GM21786 (cell line): ENCODE measurements at regions not wholly inside any gene's neighbourhood (a gene's known extent, or its start where the extent isn't known, plus 50 kb on each side); places are given as distances from the start of the nearest gene placed in this dataset.
"Not testable (repeated sequence)": the region's sequence is repeated elsewhere in the genome, so short reads cannot be mapped to it uniquely, and the experiment has no call there.

Source experiments
- ATAC-seq: cut with Tn5 transposase; IDR thresholded peaks from one replicate; pipeline ENCODE4 v1.9.1; 2021; ENCODE audit not compliant: unreplicated experiment

DNA sequence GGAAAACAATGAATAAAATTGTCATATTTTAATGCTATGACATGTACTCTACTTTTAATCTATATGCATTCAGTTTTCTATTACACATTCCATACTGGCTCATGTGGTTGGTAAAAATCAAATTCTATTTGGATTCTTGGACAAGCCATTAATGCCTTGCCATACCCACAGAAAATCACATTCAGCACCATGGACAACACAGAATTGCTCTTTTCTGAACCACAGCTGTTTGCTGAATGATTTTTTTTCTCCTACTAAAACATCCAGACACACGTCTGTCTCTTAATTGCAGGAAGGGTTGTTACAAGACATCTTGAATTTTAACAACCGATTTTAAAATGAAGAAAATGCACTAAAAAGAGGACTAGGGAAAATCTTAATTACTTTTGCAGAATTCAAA, 675.6 kb downstream of the BRINP1 start:
- ATAC-seq, result no peak

DNA sequence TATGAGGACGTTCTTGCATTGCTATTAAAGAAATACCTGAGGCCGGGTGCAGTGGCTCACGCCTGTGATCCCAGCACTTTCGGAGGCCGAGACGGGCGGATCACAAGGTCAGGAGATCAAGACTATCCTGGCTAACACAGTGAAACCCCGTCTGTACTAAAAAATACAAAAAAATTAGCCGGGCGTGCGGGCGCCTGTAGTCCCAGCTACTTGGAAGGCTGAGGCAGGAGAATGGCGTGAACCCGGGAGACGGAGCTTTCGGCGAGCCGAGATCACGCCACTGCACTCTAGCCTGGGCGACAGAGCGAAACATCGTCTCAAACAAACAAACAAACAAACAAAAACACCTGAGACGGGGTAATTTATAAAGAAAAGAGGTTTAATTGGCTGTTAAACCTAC, 674.0 kb downstream of the BRINP1 start:
- not testable (repeated sequence) for ATAC-seq

DNA sequence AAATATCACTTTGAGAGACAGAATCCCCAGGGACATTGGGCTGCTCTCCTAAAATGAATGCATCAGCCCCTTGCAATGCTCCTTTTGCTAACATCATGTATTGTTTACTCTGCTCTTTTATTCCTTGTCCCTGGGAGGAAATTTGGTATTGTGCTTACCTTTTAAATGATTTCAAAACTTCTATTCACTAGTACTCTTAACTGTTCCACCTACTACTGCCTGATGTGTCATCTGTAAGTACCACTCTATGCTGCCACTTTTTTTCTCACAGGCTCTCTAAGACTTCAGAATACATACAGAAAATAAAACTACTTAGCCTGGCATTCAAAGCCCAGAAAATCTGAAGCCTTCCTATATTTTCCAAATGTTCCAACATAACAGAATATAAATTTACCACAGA, 667.2 kb downstream of the BRINP1 start:
- no peak for ATAC-seq

DNA sequence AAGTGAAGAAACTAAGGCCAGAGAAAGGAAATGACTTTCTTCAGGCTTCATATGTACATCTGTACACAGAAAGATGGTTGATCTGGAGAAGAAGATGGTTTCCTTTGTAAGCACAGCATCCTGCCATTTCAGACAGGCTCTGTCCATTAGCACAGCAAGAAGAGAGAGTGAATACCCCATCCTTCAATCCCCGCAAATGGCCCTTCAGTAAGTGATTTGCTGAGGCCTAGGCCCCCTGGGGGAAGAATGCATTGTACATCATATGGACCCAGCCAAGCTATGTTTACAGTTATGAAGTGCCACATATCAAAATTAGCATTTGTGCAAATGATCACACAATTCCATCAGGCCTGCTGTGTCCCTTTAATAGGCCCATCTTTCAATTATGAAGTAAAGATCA, 657.4 kb downstream of the BRINP1 start:
- no peak for ATAC-seq

DNA sequence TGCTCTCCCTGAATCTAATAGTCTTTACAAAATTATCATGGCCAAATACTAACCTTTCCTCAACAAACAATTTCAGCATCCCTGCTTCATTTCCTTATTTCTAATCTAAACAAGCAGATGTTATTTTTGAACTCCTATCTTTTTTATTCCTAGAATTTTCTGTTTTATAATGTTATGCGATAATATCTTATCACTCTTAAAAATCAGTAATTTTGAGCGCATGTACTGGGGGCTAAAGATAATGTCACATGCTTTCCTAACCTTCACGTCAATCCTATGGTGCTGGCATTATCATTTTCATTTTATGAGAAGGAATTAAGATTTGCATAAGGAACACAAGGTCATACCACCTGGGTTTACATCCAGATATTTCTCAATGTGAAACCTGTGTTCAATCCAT, 648.0 kb downstream of the BRINP1 start:
- ATAC-seq, result no peak

DNA sequence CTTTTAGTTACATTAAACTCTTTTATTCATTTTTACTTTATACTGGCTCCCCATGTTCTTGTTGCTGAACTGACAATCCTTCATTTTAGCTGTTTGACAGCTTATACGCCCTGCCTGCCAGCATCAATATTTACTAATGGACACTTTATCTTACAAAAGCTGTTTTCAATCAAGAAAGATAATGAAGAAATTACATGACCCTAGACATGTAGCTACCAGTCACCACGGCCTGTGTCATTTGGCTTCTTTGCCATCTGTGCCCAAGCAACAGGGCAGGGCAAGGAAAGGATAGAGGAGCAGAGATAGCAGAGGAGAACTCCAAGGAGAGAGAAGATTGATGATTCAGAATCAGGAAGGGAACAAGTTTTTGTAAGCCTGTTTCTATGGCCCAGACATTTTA, 647.3 kb downstream of the BRINP1 start:
- ATAC-seq, result no peak

DNA sequence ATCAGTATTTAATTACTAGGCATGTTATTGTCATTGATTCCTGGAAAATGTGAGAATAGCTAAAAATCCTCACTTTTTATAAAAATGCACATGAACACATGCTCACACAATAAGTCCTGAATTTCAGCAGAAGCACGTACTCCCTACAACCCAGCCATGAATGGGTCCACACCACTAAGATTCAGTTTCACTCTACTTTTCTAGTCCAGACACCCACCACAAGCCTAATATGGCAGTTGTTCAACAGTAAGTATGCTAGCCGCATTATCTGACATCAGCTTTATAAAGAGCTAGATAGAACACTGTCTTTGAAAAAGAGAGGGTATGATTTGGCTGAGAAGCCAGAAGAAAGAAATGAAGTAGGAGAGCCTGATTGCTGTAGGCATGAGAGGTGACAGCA, 639.3 kb downstream of the BRINP1 start:
- ATAC-seq, result no peak

DNA sequence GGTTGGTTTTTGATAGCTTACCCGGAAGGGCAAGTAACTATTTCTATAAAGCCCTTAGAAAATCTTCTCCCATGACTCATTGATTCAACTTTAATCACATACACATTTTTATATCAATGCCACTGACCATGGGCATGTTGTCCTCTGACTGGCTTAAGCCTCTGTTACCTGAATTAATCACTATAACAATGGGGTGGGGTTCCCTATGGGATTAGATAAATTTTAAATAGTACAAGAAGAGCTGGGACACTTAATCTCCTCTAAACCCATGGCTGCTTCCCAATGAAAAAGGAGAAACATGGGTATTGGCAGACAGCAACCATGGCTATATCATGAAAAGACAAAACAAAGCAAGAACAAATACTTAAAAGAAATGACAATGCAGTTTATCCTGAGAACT, 636.2 kb downstream of the BRINP1 start:
- no peak for ATAC-seq

DNA sequence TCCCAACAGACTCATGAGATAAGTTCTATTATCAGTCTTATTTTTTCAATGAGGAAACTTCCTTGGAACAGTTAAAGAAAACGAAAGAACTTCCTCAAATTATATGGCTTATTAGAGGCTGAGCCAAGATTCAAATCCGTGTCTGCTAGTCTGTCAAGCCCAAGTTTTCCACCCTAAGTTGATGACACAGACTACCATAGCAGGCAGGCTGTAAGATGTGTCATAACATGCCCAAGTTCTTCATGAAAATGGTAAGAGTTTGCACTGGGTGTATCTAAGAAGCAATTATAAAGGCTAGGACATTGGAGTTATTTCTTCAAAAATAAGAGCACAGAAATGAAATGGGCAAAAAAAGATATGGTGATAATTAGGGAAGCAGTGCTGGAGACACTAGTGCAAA, 634.5 kb downstream of the BRINP1 start:
- ATAC-seq, result no peak

DNA sequence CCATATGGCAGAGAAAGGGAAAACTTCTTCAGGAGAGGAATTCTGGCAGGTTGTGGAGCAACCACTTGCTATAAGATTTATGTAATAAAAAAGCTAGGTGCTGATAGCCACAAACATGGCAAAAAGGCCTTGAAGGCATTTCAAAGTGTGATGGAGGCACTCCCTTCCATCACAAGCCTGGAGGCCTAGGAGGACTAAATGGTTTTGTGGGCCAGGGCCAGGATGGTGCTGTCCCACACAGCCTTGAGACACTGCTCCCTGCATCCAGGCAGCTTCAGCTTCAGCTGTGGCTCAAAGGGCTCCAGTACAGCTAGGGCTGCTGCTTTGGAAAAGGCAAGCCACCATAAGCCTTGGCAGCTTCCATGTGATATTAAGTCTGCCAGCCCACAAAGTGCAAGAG, 632.8 kb downstream of the BRINP1 start:
- ATAC-seq, result no peak

DNA sequence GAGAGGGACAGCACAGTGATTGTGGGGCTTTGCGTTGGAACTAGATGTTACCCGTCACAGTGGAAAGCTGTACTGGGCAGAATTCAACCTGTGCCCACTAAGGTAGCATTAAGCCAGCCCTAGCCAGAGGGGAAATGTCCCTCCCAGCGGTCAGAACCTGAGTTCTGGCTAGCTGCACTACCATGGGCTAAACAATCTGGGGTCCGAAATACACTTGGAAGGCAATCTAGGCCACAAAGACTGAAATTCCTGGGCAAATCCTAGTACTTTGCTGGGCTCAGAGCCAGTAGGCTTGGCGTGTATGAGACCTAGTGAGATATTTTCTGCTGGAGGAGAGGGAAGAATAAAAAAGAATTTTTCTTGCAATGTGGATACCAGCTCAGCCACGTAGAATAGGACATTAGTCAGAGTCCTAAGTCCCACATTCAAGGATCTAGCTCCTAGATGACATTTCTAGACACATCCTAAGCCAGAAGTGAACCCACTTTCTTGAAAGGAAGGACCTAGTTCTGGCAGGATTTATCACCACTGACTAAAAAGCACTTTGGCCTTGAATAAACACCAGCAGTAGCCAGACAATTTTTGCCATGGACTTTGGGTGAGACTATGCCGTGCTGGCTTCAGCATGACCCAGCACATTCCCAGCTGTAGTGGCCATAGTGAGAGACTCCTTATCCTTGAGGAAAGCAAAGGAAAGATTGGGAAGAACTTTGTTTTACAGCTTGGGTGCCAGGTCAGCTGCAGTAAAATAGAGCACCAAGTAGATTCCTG, 618.0 kb downstream of the BRINP1 start:
- no peak for ATAC-seq

DNA sequence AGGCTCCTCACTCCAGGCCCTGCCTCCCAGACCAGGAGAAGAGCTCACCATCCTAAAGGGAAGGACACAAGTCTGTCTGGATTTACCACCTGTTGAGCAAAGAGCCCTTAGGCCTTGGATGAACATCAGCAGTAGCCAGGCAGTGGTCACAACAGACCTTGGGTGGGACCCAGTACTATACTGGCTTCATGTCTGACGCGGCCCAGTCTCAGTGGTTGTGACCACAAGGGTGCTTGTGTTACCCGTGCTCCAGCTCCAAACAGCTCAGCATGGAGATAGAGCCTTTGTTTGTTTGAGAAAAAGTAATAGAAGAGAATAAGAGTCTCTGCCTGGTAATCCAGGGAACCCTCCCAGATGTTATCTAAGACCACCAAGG, 617.4 kb downstream of the BRINP1 start:
- ATAC-seq, result no peak

DNA sequence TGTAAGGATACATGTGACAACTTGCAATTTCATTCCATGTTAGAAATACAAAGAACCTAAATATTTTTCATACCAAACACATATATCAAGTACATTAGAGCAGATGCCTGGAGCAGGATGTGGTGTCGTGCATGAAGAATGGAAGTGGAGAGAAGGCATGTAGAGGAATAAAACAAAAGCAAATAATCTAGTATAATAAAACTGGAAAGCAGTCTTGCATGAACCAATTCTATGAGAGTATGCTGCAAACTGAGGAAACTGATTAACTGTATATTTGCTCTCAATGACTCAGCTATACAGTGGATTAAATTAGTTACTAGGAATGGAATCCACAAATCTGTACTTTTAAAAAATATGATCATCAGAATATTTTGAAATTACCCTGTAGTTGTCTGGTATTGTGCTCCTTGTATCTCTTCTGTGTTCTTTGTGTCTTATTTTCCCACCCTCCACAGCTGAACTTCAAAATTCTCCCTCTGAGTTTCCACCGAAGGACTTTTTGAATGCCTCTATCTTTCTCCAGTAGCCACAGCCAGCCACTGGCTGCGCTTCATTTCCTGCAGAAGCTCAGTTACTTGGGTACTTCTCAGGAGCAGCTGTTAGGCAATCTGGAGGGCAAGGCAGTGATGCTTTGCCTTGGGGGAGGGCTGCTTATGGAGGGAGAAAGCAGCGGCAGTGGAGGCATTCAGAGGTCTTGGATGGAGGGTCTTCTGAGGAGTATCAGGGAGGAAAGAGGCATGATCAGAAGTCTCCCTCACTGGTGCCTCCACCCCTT, 608.0 kb downstream of the BRINP1 start:
- no peak for ATAC-seq

DNA sequence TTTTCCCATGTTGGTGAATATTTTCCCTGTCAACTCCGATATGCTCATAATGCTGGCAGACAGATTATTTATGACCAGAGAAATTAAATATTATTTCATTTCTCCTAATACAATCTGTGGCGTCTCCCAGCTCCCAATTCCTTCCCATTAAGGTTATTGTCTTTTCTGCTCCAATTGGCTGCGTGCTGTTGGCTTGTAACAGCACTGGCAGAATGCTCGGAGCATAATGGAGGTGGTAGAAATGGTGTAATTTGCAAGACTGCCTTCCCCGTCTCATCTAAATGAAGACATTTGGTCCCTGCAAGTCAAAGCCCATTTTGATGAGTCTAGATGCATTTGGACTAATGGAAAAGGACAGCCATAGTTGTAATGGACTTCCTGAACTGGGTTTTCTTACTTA, 601.7 kb downstream of the BRINP1 start:
- no peak for ATAC-seq

DNA sequence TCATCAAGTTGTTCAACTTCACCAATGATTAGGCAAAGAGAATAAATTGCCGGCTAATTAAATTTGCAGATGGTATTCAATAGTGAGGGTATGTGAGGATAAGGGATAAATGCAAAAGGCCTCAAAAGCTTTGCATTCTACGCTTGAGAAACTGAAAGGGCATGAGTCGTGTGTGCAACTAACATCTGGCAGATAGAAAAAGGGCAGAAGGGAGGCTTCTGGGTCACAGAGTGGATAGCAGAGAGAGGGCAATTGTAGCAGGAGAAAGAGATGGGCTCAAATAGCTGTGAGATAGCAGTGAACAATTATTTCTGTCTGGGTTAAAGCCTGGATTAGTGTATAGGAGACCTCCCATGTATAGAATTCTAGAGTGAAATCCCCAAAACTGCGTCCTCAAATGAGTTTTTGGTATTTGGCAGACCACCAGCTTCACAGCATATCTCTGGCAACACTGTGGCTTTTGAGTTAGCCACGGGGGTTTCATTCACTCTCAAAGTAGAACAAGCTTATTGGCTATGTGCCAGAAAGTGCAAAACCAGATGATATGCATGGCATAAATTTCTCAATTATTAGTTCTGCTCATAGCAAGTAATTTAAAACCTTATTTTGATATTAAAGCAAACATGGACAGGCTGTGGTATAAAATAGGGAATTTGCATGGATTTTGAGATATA, 586.3 kb downstream of the BRINP1 start:
- no peak for ATAC-seq

DNA sequence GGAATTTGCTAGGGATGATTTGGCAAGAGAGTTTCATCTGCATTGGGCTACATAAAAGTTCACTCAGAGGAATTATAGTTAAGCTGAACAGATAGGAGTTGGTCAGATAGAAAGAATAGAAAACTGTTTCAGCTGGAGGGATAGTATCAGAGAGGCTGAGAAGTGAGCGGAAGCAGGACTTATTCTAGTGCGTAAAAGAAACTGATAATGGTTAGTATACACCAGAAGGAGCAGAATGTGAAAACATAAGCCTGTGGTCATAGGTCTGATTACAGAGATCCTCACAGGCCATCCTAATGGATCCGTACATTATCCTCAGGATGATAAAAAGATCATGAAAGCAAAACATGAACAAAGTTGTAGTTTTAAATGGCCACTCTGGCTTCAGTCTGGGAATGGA, 585.2 kb downstream of the BRINP1 start:
- no peak for ATAC-seq

DNA sequence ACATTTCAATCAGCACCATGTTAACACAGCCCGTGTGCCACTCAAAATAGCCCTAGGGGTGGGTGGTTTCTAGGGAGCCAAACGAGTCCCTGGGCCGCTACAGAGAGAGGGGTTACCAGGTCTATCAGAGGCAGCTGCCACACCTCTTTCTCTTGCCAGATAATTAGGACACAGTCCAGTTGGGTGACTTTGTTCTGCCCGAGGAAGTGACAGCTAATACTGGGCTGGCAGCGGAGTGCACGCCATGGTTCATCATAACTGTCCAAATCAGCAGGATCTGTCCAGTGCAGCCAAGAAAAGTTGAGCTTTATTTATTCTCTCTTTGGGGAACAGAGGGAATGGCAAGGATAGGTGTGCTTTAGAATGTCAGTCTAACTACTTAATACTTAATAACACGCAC, 583.8 kb downstream of the BRINP1 start:
- ATAC-seq, result no peak

DNA sequence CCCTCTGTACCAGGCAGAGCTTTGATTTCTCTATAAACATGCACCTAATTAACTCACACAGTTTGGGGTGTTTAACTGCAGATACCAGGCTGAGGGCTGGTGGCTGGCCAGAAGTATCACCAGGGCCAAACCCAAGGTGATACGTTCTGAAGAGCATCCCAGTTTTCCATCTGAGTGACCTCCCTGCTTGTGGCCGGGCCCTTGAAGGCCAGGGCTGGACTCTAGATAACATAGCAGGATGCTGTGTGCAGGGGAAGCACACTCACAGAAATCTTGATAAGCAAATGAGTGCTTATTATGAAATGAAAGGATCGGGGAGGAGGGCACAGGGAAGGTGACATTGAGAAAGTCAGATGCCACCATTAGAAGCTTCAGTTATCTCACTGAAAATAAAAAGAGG, 582.4 kb downstream of the BRINP1 start:
- no peak for ATAC-seq

DNA sequence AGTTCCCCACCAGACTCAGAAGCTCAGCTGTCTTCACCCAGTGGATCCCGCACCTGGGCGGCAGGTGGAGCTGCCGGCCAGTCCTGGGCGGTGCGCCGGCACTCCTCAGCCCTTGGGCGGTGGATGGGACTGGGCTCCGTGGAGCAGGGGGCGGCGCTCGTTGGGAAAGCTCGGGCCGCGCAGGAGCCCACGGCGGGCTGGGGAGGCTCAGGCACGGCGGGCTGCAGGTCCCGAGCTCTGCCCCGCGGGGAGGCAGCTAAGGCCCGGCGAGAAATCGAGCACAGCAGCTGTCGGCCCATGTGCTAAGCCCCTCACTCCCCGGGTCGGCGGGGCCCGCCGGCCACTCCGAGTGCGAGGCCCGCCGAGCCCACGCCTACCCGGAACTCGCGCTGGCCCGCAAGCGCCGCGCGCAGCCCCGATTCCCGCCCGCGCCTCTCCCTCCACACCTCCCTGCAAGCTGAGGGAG, 560.0 kb downstream of the BRINP1 start:
- ATAC-seq, result no peak

DNA sequence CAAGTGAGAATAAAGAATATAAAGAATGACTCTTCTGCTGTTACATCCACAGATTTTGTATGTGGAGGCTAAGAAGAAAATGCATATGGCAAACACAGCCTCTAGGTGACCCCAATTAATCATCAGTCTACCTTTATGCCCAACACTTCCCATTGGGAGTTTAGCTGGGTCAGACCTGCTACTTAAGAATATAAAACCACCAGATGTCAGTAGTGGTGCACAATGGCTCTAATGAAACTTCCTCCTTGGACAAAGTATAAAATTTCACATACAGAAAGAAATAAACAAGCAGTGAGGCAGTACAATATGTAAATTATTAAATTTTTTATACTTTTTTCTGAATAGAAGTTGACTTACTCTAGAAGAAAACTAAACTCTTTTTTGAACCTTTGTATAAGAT, 539.9 kb downstream of the BRINP1 start:
- no peak for ATAC-seq

DNA sequence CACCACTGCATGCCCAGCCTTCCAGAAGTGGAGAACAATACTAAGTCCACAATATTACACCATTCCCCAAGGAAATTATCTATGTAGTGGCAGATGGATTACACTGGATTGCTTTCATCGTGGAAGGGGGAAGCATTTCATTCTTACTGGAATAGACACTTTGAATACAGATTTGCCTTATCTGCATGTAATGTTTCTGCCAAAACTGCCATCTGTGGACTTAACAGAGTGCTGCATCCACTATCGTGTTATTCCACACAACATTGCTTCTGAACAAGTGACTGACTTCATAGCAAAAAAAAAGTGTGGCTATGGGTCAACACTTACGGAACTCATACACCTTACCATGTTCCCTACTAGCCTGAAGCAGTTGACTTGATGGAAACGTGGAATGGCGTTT, 536.9 kb downstream of the BRINP1 start:
- no peak for ATAC-seq

DNA sequence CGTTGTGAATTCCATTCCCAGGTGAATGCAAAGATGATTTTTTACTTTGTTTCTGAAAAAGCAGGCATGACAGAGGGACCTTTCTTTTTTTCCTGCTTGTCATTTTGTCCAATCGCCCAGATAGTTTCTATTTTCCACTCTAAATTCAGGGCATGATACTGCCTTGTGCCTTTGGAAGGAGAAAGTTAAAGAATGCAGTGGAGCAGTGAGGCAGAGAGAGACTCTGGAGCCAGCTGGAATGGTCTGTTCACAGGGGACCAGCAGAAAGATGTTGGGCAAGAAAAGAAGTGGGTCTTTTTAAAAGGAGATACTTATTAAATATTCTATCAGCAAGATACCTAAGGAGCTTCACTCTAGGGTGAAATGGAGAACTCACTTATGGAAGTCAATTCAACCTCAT, 532.3 kb downstream of the BRINP1 start:
- ATAC-seq, result no peak
